Stimulated activated CD4-positive, alpha-beta T cell treated with anti-CD3 and anti-CD28 coated beads, TNF-alpha, amount 100 ng/mL, for 24 hours (primary cell): ENCODE measurements at regions not wholly inside any gene's neighbourhood (a gene's known extent, or its start where the extent isn't known, plus 50 kb on each side); places are given as distances from the start of the nearest gene placed in this dataset.
"Not testable (repeated sequence)": the region's sequence is repeated elsewhere in the genome, so short reads cannot be mapped to it uniquely, and the experiment has no call there.

Experiments
- DNase-seq, 3 experiments: peaks; one replicate each; pipeline ENCODE4 v3.0.0-alpha.2; 2020; ENCODE audit warnings: low read depth in 3 of 3

DNA sequence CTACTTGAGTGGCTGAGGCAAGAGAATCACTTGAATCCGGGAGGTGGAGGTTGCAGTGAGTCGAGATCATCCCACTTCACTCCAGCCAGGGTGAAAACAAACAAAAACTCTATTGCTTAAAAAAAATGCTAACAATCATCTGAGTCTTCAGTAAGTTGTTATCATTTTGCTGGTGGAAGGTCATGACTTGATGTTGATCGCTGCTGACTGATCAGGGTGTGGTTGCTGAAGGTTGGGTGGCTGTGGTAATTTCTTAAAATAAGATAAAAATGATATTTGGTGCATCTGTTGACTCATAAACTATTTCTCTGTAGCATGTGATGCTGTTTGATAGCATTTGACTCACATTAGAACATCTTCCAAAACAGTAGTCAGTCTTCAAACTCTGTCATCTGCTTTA lies 349.4 kb upstream of the PAPPA start:
- no peak for DNase-seq

DNA sequence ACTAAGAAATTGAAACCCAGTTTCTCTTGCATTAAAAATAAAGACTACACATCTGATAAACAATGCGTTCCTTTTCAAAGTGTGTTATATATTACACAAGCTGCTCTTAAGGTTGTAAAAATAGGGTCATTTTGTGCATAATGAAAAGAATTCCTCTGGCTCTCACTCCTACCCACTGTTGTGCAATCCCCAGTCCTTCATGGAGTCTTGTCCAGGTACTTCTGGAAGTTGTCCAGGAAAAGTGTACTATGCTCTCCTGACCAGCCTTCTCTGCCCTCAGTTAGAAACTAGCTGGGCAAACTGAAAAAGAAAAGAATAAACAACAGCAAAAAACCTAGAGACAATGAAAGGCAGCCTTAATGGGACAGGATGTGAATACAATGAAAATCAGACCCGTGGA lies 345.5 kb upstream of the PAPPA start:
- no peak for DNase-seq

DNA sequence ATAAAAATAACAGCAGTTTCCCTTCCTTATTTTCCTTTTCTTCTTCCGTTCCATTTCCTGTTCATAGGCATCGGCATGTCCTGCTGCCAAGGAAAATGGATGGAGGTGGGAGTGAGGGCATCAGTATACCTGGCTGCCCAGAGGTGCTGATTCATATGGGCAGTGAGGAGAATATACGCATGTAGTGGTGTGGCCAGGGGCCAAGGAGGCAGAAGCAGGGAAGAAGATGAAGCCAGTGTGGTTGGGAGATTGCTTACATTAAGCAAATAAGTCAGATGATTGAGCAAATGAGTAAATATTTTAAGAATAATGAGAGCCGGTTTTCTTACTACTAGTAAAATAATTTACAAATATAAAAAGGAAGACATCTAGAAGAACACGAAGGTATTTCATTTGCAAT lies 344.9 kb upstream of the PAPPA start:
- DNase-seq = no peak

DNA sequence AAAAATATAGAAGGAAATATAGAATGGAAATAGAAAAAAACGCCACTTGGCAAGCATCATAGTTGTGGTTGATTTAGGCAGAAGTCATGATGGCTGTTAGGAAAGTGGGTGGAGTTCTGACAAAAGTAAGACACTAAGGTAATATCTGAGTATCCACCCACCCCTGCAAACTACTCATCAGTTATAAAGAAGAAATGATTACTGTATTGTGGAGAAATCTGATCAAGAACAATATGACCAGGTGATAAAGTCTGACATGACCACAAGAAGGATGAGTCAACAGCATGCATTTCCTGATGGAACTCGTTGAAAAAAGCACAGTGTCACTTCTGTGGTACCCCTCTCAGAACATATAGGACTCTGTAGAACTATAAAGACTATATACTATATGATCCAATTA lies 343.4 kb upstream of the PAPPA start:
- DNase-seq = no peak

DNA sequence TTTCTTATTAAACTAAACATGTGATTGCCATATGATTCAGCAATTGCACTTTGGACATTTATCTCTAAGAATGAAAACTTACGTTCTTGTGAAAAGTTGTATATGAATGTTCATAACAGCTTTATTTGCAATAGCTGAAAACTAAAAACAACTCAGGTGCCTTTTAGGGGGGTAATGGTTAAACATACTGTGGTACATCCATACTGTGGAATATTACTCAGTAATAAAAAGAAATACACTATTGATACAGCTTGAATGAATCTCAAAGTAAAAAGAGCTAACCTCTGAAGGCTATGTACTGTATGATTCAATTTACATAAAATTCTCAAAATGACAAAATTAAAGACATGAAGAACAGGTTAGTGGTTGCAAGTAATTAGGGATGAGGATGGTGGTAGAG lies 339.5 kb upstream of the PAPPA start:
- no peak for DNase-seq

DNA sequence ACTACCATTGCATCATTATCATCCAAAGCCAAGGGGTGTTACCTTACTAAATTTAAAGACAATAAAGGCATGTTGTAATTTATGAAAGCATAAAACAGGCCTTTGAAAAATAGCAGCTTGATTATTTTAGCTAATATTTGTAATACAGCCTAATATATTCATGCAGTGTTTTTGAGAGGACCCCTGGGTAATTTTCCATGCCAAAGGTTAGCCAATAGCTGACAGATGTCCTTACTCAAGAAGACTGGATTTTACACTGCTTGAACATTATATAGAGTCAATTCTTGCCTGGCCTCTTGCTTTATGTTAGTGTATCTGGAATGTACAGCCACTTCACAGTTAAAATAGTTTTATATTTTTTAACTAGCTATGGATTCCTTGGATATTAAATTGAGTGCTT lies 337.8 kb upstream of the PAPPA start:
- DNase-seq = no peak

DNA sequence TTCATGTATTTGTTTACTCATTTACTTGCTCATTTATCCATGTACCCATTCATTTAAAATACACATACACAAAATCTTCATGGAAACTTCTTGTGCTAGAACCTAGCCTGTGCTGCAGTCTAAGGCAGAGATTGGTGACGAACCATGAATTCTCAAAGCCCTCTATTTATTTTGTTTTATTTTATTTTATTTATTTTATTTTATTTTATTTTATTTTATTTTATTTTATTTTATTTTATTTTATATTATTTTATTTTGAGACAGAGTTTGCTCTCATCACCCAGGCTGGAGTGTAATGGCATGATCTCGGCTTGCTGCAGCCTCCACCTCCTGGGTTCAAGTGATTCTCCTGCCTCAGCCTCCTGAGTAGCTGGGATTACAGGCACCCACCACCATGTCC lies 334.9 kb upstream of the PAPPA start:
- DNase-seq = not testable (repeated sequence)

DNA sequence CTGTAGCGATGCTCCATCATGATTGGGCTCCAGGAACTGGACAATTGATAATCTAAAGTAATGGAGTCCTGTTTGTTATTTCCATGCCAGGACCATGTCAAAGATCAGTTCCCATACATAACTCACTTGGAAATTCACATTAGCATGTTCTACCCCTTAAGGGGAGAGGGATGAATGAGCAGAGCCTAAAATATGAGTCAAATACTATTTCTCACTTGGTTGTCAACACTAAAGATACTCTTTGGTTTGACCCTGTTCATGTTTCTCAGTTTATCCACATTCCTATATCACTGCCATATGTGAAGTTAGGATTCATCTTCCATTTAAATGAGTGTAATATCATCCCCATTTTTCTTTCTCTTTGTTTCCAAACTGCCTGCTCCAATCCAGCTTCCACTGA lies 321.6 kb upstream of the PAPPA start:
- DNase-seq = no peak

DNA sequence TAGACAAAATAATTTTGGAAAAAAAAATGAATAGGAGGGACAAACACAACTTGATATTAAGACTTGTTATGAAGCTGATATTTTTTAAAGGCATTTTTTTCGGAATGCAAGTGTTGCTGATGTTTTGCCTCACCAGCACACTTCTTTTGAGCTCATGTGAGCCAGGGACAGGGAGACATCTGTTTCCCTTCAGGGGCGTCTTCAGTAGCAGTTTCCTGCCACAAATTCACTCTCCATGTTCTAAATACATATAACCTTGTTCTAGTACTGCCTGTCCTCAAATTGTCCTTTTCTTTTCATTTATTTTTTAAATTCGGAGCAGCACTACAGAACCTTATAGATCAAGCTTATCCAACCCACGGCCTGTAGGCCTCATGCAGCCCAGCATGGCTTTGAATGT lies 316.0 kb upstream of the PAPPA start:
- DNase-seq = no peak

DNA sequence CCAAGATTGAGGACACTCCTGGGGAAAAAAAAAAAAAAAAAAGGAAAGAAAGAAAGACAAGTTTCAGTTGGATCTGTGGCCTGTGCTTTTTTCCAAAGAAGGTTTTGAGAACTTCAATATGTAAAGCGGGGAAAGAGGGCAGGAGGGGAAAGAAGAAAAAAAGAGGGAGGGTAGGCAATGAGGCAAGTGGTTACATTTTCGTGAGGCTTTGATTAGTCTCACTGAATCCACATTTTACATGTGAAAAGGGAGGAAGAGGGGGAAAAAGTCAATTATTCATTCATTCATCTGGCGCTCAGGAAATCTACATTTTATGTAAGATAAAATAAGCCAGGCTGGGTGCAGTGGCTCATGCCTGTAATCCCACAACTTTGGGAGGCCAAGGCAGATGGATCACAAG lies 315.2 kb upstream of the PAPPA start:
- DNase-seq = no peak

DNA sequence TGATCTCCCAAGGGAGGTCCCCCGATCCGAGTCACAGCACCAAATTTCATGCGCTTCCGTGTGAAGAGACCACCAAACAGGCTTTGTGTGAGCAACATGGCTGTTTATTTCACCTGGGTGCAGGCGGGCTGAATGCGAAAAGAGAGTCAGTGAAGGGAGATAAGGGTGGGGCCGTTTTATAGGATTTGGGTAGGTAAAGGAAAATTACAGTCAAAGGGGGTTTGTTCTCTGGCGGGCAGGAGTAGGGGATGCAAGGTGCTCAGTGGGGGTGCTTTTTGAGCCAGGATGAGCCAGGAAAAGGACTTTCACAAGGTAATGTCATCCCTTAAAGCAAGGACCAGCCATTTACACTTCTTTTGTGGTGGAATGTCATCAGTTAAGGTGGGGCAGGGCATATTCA lies 309.2 kb upstream of the PAPPA start:
- not testable (repeated sequence) for DNase-seq

DNA sequence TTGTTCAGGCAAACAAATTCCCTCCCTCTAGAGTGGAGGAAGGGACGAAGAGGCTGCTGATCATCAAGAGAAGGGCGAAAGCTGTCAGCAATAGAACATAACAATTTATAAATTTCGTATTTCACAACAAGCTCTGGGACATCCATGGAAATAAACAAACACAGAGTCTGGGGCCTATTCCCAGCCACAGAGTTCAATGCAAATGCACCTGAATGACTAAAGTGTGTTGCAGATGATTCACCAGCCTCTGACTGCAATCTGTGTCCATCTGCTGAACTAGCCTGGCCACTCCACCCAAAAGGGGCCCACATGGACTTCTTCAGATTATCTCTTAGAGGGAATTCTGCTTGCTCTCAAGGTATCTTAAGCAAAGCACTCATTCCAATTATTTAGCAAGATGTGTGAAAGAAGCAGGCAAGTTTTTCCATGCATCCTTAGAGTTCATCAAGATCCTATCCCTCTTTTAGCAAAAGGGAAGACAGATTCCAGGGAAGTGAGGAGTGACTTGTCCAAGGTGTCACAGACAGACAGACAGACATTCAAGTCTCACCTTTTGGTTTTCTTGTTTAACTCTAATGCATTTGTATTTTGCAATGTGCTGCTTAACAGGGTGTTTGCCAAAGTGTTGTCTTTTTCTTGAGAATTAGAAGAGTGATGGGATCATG lies 307.8 kb upstream of the PAPPA start:
- DNase-seq = no peak

DNA sequence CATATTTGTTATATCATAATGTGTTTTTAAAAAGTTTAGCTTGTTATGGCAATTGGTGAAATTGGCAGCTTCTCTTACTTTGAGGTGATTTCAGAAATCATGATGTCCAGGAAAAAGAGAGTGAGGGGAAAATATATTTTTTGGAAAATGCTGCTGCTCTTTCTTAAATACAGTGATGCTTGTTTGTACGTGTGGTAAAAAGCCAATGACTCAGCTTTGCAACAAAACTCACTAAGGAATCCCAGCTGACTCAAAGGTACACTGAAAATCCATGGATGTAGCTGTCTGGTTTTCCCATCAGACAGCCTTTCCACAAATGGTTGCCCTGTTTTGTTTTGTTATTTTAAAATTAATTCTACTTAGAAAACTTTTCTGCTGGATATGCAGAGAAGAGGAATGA lies 306.4 kb upstream of the PAPPA start:
- no peak for DNase-seq

DNA sequence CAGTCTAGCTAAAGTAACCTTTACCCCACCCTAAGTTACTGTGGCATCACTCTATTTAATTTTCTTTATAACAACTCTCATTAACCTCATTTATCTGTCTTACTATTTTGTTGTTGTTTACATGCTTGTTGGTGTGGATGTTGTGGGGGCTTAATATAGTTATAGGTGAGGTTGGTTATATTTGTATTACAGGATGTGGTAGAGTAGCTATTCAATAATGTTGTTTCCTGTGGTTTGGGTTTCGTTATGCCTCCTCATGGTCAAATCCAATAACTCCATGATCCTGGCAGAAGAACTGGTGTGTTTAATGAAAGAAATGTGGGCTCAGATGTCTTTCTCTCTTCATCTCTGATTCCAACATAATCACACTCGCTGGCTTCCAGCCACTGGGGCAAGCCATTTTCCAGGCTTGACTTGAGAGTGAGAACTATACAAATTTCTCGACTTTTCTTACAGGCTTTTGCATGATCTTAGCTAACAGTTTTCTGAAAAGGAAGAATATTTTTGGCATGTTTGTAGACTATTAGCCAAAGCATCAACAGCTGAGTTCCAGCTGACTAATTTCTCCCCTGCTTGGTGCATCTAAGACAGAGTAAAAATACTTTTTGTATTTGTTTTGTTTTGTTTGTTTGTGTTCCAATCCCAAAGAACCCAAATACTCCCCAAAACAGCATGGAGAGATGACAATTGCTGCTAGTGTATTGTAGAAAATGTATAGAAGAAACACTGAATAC lies 303.7 kb upstream of the PAPPA start:
- DNase-seq = no peak

DNA sequence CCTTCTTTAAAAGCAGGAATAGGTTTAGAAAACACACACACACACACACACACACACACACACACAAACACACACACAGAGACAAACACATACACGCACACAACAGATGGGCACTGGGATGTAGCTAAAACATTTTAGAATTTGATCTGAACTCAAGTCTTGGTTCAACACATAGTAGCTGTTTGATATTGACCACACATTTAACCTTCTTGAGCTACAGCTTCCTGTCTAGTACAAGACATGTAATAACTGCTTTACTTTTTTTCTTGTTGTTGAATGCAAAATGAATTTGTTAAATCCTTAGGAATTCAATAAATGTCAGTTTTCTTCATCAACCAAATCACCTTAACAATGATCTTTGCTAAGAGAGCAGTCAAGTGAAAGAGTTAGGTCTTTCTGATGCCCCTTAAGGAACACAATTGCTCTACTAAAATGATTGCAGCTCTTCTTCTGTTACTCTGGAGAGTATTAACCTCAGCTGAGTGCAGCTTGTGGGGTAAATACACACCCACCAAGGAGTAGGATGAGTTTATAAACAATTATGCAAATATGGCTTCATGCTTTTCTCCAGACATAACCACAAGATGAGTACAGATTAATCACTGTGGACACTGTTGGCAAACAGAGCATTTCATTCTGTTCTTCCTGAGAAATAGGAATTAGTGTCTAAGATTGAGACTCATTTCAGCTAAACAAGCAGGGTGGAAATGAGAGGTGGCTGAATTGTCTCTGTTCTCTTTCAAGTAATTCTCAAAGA lies 302.9 kb upstream of the PAPPA start:
- DNase-seq = no peak

DNA sequence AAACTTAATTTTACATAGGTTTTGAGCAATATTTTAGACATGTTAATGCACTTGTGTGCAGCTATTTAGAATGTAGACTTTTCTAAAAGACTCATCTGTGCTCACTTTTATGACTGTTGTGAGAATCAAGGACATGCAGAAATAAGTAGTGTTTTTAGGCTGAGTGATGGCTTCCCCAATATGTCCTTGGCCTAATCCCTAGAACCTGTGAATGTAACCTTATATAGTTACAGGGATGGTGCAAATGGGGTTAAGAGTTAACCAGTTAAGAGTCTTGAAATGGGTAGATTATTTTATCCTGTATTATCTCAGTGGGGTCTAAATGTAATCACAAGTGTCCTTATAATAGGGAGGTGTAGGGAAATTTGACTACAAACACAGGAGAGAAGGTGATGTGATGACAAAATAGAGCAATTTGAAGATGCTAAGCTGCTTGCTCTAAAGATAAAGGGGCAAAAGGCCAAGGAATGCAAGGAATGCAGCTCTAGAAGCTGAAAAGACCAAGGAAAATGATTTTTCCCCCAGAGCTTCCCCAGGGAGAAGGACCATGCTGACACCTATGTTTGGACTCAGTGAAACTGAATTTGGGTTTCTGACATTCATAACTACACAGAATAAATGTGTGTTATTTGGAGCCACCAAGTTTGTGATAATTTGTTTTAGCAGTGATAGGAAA lies 298.0 kb upstream of the PAPPA start:
- no peak for DNase-seq

DNA sequence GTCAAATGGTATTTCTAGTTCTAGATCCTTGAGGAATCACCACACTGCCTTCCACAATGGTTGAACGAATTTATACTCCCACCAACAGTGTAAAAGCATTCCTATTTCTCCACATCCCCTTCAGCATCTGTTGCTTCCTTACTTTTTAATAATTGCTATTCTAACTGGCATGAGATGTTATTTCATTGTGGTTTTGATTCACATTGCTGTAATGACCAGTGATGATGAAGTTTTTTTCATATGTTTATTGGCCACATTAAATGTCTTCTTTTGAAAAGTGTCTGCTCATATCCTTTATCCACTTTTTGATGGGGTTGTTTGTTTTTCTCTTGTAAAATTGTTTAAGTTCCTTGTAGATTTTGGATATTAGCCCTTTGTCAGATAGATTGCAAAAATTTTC lies 295.2 kb upstream of the PAPPA start:
- not testable (repeated sequence) for DNase-seq

DNA sequence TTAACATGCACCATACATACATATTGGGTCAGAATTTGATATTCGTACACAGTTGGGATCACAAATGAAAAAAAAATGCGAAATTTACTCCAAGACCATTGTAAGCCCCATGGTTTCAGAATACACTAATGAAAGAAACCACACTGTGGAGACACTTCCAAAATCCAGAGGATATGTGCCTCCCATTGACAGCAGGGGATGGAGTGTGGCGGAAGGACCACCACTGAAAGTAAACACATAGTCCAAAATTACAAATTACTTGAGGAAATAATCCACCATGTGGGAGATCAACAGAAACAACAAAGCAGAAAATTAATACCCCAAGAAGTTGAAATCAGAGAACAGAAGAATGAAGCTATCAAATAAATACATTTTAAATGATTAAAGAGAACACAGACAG lies 291.6 kb upstream of the PAPPA start:
- DNase-seq = no peak

DNA sequence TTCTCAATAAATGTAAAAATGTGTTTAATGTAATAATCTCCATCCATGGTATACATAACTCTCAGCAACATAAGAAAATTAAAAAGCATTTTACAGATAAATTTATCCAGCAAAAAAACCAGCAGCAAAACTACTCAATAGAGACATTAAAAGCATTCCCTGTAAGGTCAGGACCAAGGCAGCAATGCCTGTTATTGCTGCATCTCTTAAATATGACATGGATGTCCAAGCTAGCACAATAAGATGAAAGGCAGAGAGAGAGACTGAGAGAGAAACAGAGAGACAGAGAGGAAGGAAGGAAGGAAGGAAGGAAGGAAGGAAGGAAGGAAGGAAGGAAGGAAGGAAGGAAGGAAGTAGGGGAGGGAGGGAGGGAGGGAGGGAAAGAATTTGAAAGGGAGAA lies 289.0 kb upstream of the PAPPA start:
- no peak for DNase-seq

DNA sequence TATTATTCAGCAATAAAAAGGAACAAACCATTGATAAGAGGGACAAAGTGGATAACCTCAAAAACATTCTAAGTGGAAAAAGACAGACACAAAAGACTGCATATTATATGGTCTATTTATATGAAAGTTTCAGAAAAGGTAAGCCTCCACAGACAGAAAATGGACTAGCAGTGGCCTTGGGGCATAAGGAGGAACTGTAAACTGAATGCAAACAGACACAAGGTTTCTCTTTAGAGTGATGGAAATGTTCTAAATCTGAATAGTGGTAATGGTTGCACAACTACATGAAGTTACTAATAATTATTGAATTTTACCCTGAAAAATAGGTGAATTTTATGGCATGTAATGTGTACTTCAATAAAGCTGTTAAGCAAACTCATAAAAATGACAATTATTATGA lies 286.3 kb upstream of the PAPPA start:
- DNase-seq = no peak

DNA sequence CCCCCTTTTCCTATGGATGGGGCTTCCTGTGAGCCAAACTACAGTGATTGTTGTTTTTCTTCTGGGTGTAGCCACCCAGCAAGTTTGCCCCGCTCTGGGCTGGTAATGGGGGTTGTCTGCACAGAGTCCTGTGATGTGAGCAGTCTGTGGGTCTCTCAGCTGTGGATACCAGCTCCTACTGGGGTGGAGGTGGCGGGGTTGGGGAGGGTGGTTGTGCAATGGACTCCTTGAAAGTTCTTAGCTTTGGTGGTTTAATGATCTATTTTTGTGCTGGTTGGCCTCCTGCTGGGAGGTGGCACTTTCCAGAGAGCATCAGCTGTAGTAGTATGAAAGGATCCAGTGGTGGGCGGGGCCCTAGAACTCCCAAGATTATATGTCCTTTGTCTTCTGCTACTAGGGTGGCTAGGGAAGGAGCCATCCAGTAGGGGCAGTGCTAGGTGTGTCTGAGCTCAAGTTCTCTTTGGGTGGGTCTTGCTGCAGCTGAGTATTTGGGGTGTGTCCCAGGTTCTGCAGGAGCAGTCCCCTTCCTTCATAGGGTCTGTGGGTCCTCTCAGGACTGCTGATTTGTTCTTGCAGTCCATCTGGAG lies 275.6 kb upstream of the PAPPA start:
- no peak for DNase-seq

DNA sequence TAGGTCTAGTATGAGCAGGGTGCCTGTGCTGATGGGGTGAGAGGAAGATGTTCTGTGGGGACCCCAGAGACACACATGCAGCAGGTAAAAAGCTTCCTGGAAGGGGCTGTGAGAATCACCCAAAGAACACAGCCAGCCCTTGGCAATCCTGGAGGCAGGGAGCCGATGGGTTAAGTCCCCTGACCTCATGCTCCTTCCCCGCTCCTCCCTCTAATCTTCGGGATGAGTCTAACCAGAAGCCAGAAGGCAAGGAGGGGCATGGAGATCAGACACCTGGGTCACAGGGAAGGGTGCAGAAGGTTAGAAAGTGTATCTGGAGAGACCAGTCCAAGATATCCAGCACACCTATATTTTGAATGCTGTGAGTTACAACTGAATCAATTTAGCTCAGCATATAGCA lies 274.1 kb upstream of the PAPPA start:
- no peak for DNase-seq
